ENCODE measurements at regions not wholly inside any gene's neighbourhood (a gene's known extent, or its start where the extent isn't known, plus 50 kb on each side); places are given as distances from the start of the nearest gene placed in this dataset.

- Histone ChIP-seq H4K5ac (ENCODE audit: insufficient read length, low read depth, low read length) (no peak overlapping the region), H4K91ac (replicated peaks; ENCODE audit: insufficient read length, low read length) (no peak overlapping the region), H3K4ac (replicated peaks; ENCODE audit: insufficient read length, low read depth, low read length) (no peak overlapping the region), H3K4me3 (ENCODE audit: extremely low read depth in 1 of 4, insufficient read depth in 2 of 4, low read depth in 3 of 4, low read length in 4 of 4) (no peak overlapping the region), H3K79me1 (ENCODE audit: low read depth, low read length) (no peaks in the 10 kb centered on the region), H3K23ac (ENCODE audit: insufficient read length) (no peak overlapping the region), H3K4me1 (replicated peaks in 1 of 4; ENCODE audit: control insufficient read depth in 3 of 4, insufficient read depth in 4 of 4, low read length in 3 of 4) (no peaks in the 10 kb centered on the region), H2BK5ac (ENCODE audit: low read depth, low read length) (no peak overlapping the region), H3K56ac (replicated peaks; ENCODE audit: insufficient read length, low read depth, low read length) (no peak overlapping the region), H4K20me1 (replicated peaks in 1 of 2; ENCODE audit: control insufficient read depth in 1 of 2, insufficient read depth in 2 of 2, low read length in 2 of 2) (no peaks in the 10 kb centered on the region), H2AFZ (ENCODE audit: low read length) (no peak overlapping the region), H3K9me3 (ENCODE audit: insufficient read depth in 2 of 2, low read depth in 1 of 2, low read length in 1 of 2) (peaks cover 50 to 60% of the 10 kb centered on the region in 2 experiments), H2BK12ac (ENCODE audit: low read depth, low read length) (no peak overlapping the region), H4K8ac (ENCODE audit: extremely low read depth, insufficient read depth, low read length) (no peak overlapping the region), H3K14ac (ENCODE audit: insufficient read length) (no peak overlapping the region), H3K9ac (replicated peaks in 1 of 4; ENCODE audit: extremely low read depth in 1 of 4, low read depth in 3 of 4, low read length in 3 of 4) (no peak overlapping the region), H2BK120ac (replicated peaks; ENCODE audit: low read depth, low read length) (no peak overlapping the region), H3K23me2 (ENCODE audit: low read depth, low read length) (no peaks in the 10 kb centered on the region), H2AK5ac (ENCODE audit: low read depth, low read length) (no peak overlapping the region), H3K27me3 (replicated peaks in 1 of 4; ENCODE audit: control insufficient read depth in 3 of 4, extremely low read depth in 1 of 4, insufficient read depth in 3 of 4, low read length in 3 of 4) (no peaks in the 10 kb centered on the region), H3K27ac (ENCODE audit: low read depth, low read length) (no peak overlapping the region), H3K4me2 (ENCODE audit: insufficient read depth in 1 of 2, low read depth in 2 of 2, low read length in 2 of 2) (no peak overlapping the region), H3K36me3 (ENCODE audit: control insufficient read depth in 2 of 4, insufficient read depth in 4 of 4, low read length in 3 of 4) (no peaks in the 10 kb centered on the region), H2BK20ac (ENCODE audit: low read length) (no peak overlapping the region), H3K79me2 (ENCODE audit: control insufficient read depth in 1 of 2, insufficient read depth in 2 of 2, low read length in 2 of 2) (no peaks in the 10 kb centered on the region), H3K18ac (ENCODE audit: extremely low read depth, low read length) (no peak overlapping the region), H2BK15ac (ENCODE audit: low read length) (no peak overlapping the region)
- 76% methylated on average over 2 of the region's 2 CpGs; no CpG with 5 or more reads in 1 of the 2 experiments for WGBS, 2 experiments (ENCODE audit: extremely low coverage in 1 of 2, insufficient coverage in 1 of 2, insufficient read length in 1 of 2, insufficient replicate concordance in 2 of 2, low coverage in 1 of 2, low lambda C conversion rate in 2 of 2, missing lambda C conversion rate in 1 of 2)
- ChIA-PET POLR2A (ENCODE audit: partially characterized antibody) (no interaction called here), CTCF (ENCODE audit: partially characterized antibody) (no interaction called here)
- DNase-seq (ENCODE audit: low read depth in 1 of 2, low spot score in 2 of 2) (no peak), FAIRE-seq (no peak)
- no peak for TF ChIP-seq CTBP2 (IDR thresholded peaks at IDR 0.05; ENCODE audit: borderline replicate concordance, insufficient read depth, insufficient read length, low read length)
- no peak for TF ChIP-seq BACH1 (IDR thresholded peaks at IDR 0.05; ENCODE audit: low read length)
- no peak for TF ChIP-seq CEBPB (IDR thresholded peaks at IDR 0.05; ENCODE audit: low read depth, low read length)
- TF ChIP-seq TAF1 (IDR thresholded peaks at IDR 0.05; ENCODE audit: low read depth, low read length) = no peak
- no peak for TF ChIP-seq ATF2 (IDR thresholded peaks at IDR 0.05; ENCODE audit: low read length)
- no peak for TF ChIP-seq SIN3A (conservative IDR thresholded peaks at IDR 0.05 in 1 of 2, IDR thresholded peaks at IDR 0.05 in 1 of 2; ENCODE audit: low read depth in 1 of 2, low read length in 2 of 2)
- TF ChIP-seq SP2 (IDR thresholded peaks at IDR 0.05; ENCODE audit: low read length) = no peak
- no peak for TF ChIP-seq ASH2L (IDR thresholded peaks at IDR 0.05; ENCODE audit: low read length)
- no peak for TF ChIP-seq RFX5 (IDR thresholded peaks at IDR 0.05; ENCODE audit: borderline replicate concordance, low read depth, low read length)
- no peak for TF ChIP-seq YY1 (IDR thresholded peaks at IDR 0.05; ENCODE audit: low read depth, low read length)
- no peak for TF ChIP-seq RAD21 (IDR thresholded peaks at IDR 0.05 in 1 of 2, conservative IDR thresholded peaks at IDR 0.05 in 1 of 2; ENCODE audit: low read depth in 2 of 2, low read length in 2 of 2)
- TF ChIP-seq GABPA (IDR thresholded peaks at IDR 0.05; ENCODE audit: borderline replicate concordance, insufficient read depth, low read length) = no peak
- TF ChIP-seq KDM4A (IDR thresholded peaks at IDR 0.05; ENCODE audit: low read depth, low read length, severe bottlenecking) = no peak
These were observed 71.9 kb downstream of the SDR9C7 start for GRCh38 chr12:56862264-56862663.
